ENCODE measurements at regions not wholly inside any gene's neighbourhood (a gene's known extent, or its start where the extent isn't known, plus 50 kb on each side); places are given as distances from the start of the nearest gene placed in this dataset.
"Not testable (repeated sequence)": the region's sequence is repeated elsewhere in the genome, so short reads cannot be mapped to it uniquely, and the experiment has no call there.

DNA sequence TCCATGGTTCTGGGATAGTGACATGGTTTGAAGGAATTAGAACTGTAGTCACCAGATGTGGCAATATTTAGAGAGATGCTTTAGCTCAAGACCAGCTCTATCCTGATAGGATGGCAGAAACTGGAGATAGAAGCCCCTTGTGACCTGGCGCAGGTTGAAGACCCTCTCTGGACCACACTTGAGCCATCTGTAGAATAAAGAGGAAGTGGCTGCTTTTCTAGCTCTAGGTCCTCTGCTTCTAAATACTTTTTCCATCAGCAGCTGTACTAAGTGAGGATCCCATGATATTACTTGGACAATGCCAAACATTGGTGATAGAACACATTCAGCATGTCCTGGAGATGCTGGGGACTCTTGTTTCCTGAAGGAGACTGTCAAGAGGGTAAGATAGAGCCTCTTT lies 172.6 kb downstream of the PDCD6IP start:
- Mint-ChIP-seq H3K27me3 (ENCODE audit: low read depth) (peaks cover 2% of the 10 kb centered on the region), H3K4me3 (ENCODE audit: low read depth) (no peak overlapping the region), H3K36me3 (ENCODE audit: low read depth) (no peaks in the 10 kb centered on the region), H3K4me1 (ENCODE audit: low read depth) (no peaks in the 10 kb centered on the region), H3K27ac (no peak overlapping the region), H3K9me3 (no peaks in the 10 kb centered on the region)
- DNase-seq (ENCODE audit: low spot score), result no peak
- intact Hi-C loops (cut with micrococcal nuclease), result no loop called here

DNA sequence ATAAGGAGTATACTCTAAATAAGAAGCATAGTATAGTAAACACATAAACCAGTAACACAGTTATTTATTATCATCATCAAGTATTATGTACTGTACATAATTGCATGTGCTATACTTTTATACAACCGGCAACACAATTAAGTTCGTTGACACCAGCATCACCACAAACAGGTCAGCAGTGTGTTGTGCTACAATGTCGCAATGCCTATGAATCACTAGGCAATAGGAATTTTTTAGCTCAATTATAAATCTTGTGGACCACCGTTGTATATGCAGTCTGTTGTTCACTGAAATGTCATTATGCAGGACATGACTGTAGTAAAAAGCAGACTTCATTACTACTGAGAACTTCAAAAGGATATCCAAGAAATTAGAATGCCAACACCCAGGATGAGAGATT lies 177.0 kb downstream of the PDCD6IP start:
- no peaks in the 10 kb centered on the region for H3K9me3 Mint-ChIP-seq
- no peak overlapping the region for H3K27ac Mint-ChIP-seq
- no peaks in the 10 kb centered on the region for H3K36me3 Mint-ChIP-seq (ENCODE audit: low read depth)
- no peaks in the 10 kb centered on the region for H3K4me1 Mint-ChIP-seq (ENCODE audit: low read depth)
- intact Hi-C loops (cut with micrococcal nuclease), result no loop called here
- no peak for DNase-seq (ENCODE audit: low spot score)
- H3K27me3 Mint-ChIP-seq (ENCODE audit: low read depth), result peaks cover 2% of the 10 kb centered on the region
- H3K4me3 Mint-ChIP-seq (ENCODE audit: low read depth), result no peak overlapping the region

DNA sequence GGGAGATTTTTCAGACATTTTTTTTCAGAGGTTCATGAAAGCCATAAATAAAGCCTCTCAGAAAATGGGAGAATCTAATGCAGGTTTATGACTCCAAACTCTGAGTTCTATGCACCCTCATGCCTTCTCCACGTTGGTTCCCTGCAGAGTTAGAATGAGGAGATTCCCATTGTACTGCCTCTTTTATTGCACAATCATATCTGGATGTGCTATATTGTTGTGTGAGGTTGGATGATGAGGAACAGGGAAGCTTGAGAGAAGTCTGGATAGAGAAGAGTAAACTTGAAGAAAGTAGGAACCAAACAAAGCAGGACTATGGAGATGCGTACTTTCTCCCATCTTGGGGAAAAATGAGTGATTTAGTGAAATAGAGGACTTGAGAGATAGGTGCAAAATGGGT lies 178.8 kb downstream of the PDCD6IP start:
- H3K9me3 Mint-ChIP-seq, result no peaks in the 10 kb centered on the region
- no peak overlapping the region for H3K27ac Mint-ChIP-seq
- no peaks in the 10 kb centered on the region for H3K4me1 Mint-ChIP-seq (ENCODE audit: low read depth)
- intact Hi-C loops (cut with micrococcal nuclease), result no loop called here
- H3K36me3 Mint-ChIP-seq (ENCODE audit: low read depth), result no peaks in the 10 kb centered on the region
- H3K27me3 Mint-ChIP-seq (ENCODE audit: low read depth), result peaks cover 2% of the 10 kb centered on the region
- no peak for DNase-seq (ENCODE audit: low spot score)
- no peak overlapping the region for H3K4me3 Mint-ChIP-seq (ENCODE audit: low read depth)

DNA sequence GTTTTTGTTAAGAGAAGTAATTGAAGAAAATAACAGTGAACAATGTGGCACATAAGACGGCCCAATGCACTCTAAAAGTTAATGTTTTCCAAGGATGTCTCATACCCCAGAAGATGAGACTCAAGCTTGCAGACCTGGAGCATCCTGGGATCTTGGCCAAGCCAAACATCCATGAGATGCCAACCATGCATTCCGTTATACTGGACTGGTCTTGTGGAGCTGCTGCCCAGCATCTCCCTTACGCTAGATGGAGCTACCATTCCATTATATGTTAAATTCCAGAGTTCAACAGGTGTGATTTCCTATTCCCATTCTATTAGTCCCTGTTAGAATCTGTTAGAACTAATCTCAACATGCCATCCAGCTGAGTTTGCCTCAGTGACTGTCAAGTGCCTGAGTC lies 181.8 kb downstream of the PDCD6IP start:
- intact Hi-C loops (cut with micrococcal nuclease), result no loop called here
- Mint-ChIP-seq H3K36me3 (ENCODE audit: low read depth) (no peaks in the 10 kb centered on the region), H3K4me1 (ENCODE audit: low read depth) (no peaks in the 10 kb centered on the region), H3K27ac (no peak overlapping the region), H3K9me3 (no peaks in the 10 kb centered on the region), H3K4me3 (ENCODE audit: low read depth) (no peak overlapping the region), H3K27me3 (ENCODE audit: low read depth) (no peaks in the 10 kb centered on the region)
- DNase-seq (ENCODE audit: low spot score), result no peak

DNA sequence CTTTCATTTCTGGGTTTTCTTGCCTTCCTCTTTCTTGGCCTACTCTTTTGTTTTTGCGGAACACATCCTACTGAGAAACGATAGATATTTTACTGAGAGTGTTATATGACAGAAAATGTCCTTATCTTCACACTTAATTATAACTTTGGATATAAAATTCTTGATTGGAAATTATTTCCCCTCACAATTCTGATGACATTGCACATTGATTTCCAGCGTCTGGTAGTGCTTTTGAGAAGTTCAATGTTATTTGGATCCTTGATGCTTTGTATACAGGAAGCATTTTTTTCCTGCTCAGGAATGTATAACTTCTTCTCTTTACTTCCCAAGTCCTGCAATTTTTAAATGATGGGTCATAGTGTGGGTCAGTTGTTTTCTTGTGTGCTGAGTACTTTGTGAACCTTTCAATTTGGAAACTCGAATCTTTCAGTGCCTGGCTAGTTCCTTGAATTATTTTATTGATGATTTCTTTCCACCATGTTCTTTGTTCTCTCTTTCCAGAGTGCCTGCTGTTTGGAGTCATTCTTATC lies 183.9 kb downstream of the PDCD6IP start:
- intact Hi-C loops (cut with micrococcal nuclease), result no loop called here
- Mint-ChIP-seq H3K27me3 (ENCODE audit: low read depth) (no peaks in the 10 kb centered on the region), H3K36me3 (ENCODE audit: low read depth) (no peaks in the 10 kb centered on the region), H3K9me3 (no peaks in the 10 kb centered on the region), H3K4me3 (ENCODE audit: low read depth) (no peak overlapping the region), H3K27ac (no peak overlapping the region), H3K4me1 (ENCODE audit: low read depth) (no peaks in the 10 kb centered on the region)
- DNase-seq (ENCODE audit: low spot score), result no peak

DNA sequence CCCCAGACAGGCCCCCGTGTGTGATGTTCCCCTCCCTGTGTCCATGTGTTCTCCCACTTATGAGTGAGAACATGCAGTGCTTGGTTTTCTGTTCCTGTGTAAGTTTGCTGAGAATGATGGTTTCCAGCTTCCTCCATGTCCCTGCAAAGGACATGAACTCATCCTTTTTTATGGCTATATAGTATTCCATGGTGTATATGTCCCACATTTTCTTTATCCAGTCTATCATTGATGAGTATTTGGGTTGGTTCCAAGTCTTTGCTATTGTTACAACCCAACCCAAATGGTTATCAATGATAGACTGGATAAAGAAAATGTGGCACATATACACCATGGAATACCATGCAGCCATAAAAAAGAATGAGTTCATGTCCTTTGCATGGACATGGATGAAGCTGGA lies 184.5 kb downstream of the PDCD6IP start:
- H3K36me3 Mint-ChIP-seq (ENCODE audit: low read depth); intact Hi-C loops (cut with micrococcal nuclease): not testable (repeated sequence)

DNA sequence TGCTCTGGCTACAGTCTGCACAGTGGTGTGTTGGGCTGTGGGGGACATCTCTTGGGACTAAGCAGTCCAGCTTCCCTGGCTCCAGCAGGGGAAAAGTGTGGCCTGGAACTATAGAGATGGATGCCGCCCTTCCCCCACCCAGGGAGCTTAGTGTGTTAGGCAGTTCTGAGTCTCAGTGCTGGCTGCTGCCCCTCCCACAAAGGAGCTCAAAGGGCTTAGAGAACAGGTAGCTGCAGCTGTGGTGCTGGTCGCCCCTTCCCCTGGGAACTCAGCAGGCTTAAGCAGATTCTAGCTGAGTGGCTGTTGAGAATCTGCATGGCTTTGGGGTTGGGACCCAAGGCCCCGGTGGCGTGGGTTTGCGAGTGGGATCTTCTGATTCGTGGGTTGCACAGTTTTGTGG lies 190.8 kb downstream of the PDCD6IP start:
- Mint-ChIP-seq H3K27ac (no peak overlapping the region), H3K27me3 (ENCODE audit: low read depth) (peaks cover 3% of the 10 kb centered on the region), H3K4me1 (ENCODE audit: low read depth) (no peaks in the 10 kb centered on the region), H3K36me3 (ENCODE audit: low read depth) (no peaks in the 10 kb centered on the region), H3K4me3 (ENCODE audit: low read depth) (no peak overlapping the region), H3K9me3 (no peaks in the 10 kb centered on the region)
- intact Hi-C loops (cut with micrococcal nuclease), result no loop called here
- no peak for DNase-seq (ENCODE audit: low spot score)

More for the DNA sequence above, 184.5 kb downstream of the PDCD6IP start:
- not testable (repeated sequence) for H3K27ac Mint-ChIP-seq; H3K9me3 Mint-ChIP-seq; H3K4me3 Mint-ChIP-seq (ENCODE audit: low read depth); H3K27me3 Mint-ChIP-seq (ENCODE audit: low read depth); DNase-seq (ENCODE audit: low spot score); H3K4me1 Mint-ChIP-seq (ENCODE audit: low read depth)

DNA sequence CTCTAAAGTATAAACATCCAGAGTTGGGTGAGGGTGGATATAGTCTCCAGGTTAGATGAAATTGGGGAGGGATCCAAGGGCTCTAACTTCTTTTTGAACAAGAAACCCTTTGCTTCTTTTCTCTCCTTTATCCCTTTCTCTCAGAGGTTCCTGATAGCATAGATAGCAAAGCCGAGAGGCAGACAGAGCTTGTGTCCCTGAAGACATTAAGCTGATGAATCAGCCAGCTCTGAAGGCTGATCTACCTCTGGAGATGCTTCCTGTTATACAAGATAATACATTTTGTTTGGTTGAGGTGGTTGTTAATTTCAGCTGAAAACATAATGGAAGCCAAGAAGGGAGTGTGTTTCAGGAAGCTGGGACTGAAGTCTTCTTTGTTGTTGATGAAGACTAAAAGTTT lies 193.2 kb downstream of the PDCD6IP start:
- Mint-ChIP-seq H3K4me3 (ENCODE audit: low read depth) (no peak overlapping the region), H3K4me1 (ENCODE audit: low read depth) (no peaks in the 10 kb centered on the region), H3K27ac (no peak overlapping the region), H3K9me3 (peaks cover 10% of the 10 kb centered on the region), H3K36me3 (ENCODE audit: low read depth) (no peaks in the 10 kb centered on the region), H3K27me3 (ENCODE audit: low read depth) (peaks cover 3% of the 10 kb centered on the region)
- no peak for DNase-seq (ENCODE audit: low spot score)
- intact Hi-C loops (cut with micrococcal nuclease), result no loop called here

DNA sequence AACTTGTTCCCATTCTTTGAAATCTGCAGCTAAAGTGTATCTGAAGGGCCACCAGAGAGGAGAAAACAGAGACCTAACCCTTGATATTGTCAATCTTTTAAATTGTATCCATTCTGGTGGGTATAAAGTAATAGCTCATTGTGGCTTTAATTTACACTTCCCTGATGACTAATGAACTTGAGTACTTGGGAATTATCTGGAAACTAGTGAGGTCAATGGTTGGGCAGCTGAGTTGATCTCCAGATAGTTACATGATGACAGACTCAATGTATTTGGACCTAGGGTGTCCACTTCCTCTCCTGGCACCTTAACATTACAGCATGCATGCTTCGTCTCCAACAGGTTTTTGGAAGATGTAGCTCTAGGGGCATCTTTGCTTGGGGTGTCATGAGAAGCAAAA lies 195.2 kb downstream of the PDCD6IP start:
- DNase-seq (ENCODE audit: low spot score), result no peak
- H3K4me1 Mint-ChIP-seq (ENCODE audit: low read depth), result no peaks in the 10 kb centered on the region
- no peak overlapping the region for H3K4me3 Mint-ChIP-seq (ENCODE audit: low read depth)
- intact Hi-C loops (cut with micrococcal nuclease), result no loop called here
- H3K9me3 Mint-ChIP-seq, result peaks cover 13% of the 10 kb centered on the region
- peaks cover 3% of the 10 kb centered on the region for H3K27me3 Mint-ChIP-seq (ENCODE audit: low read depth)
- no peaks in the 10 kb centered on the region for H3K36me3 Mint-ChIP-seq (ENCODE audit: low read depth)
- no peak overlapping the region for H3K27ac Mint-ChIP-seq

DNA sequence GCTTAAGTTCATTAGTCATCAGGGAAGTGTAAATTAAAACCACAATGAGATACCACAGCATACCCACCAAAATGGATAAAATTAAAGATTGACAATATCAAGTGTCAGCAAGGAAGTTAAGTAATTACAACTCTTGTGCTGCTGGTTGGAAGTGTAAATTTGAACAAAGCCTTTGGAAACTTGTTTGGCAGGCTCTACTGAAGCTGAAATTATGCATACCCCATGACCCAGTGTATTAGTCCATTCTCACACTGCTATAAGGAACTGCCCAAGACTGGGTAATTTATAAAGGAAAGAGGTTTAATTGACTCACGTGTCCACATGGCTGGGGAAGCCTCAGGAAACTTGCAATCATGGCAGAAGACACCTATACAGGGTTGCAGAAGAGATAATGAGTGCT lies 196.1 kb downstream of the PDCD6IP start:
- Mint-ChIP-seq H3K27ac (no peak overlapping the region), H3K36me3 (ENCODE audit: low read depth) (no peaks in the 10 kb centered on the region), H3K4me3 (ENCODE audit: low read depth) (no peak overlapping the region), H3K9me3 (peaks cover 13% of the 10 kb centered on the region), H3K4me1 (ENCODE audit: low read depth) (no peaks in the 10 kb centered on the region), H3K27me3 (ENCODE audit: low read depth) (peaks cover 2% of the 10 kb centered on the region)
- DNase-seq (ENCODE audit: low spot score), result no peak
- intact Hi-C loops (cut with micrococcal nuclease), result no loop called here

DNA sequence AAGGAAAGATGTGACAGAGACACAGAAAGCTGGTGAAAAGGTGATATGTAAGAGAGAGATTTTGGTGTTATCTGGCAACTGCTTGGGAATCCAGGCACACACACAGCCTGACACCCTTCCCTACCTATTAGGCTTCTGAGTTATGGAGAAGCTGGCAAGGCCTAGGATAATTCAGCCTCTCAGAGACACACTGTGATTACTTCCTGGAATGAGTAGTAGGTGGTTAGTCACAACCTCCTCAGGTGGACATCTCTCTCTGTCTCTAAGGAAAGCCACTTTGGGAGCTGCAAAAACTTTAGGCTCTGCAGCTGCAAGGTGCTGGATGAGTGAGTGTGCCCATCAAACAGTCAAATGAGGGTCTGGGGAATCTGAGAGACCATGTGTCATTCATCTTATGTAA lies 201.9 kb downstream of the PDCD6IP start:
- peaks cover 8% of the 10 kb centered on the region for H3K9me3 Mint-ChIP-seq
- no peak overlapping the region for H3K4me3 Mint-ChIP-seq (ENCODE audit: low read depth)
- H3K36me3 Mint-ChIP-seq (ENCODE audit: low read depth), result no peaks in the 10 kb centered on the region
- peaks cover 4% of the 10 kb centered on the region for H3K27me3 Mint-ChIP-seq (ENCODE audit: low read depth)
- DNase-seq (ENCODE audit: low spot score), result no peak
- no peaks in the 10 kb centered on the region for H3K4me1 Mint-ChIP-seq (ENCODE audit: low read depth)
- intact Hi-C loops (cut with micrococcal nuclease), result no loop called here
- no peak overlapping the region for H3K27ac Mint-ChIP-seq

DNA sequence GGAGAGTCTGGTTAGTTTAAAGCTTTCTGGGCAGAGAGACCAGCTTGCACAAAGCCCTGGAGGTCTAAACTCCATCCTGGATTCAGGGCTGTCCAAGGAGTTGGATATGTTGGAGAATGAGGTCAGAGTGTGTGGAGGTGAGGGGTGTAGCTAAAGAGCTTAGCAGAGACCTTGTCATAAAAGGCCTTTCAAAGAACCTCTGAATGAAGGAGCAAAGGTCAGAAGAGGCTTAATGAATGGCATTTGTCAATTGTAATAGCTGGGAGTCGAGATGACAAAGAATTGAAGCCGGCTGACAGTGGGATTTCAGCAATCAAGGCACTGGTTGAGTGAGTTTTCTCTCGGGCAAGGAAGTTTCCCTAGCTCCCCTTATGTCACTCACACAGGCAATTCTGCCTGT lies 202.6 kb downstream of the PDCD6IP start:
- Mint-ChIP-seq H3K27ac (no peak overlapping the region), H3K4me3 (ENCODE audit: low read depth) (no peak overlapping the region), H3K36me3 (ENCODE audit: low read depth) (no peaks in the 10 kb centered on the region), H3K9me3 (peaks cover 8% of the 10 kb centered on the region), H3K4me1 (ENCODE audit: low read depth) (no peaks in the 10 kb centered on the region), H3K27me3 (ENCODE audit: low read depth) (peaks cover 5% of the 10 kb centered on the region)
- intact Hi-C loops (cut with micrococcal nuclease), result no loop called here
- no peak for DNase-seq (ENCODE audit: low spot score)

DNA sequence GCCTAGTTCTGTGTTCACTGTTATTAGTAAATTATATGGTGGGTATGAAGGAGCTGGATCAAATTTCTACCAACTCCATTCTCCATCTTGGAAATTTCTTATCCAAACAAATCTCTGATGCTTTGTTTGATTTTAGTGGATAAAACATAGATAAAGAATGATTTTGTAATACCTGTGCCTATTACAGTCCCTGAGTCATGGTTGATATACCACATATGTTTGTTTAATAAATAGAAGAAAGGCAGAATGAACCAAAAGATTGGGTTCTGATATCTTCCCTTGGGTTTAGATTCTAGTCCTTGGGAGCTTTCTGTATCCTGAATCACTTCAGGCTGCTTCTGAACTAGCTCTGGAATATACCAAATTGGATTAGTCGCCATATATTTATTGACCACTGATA lies 203.6 kb downstream of the PDCD6IP start:
- DNase-seq (ENCODE audit: low spot score), result no peak
- H3K27me3 Mint-ChIP-seq (ENCODE audit: low read depth), result peaks cover 5% of the 10 kb centered on the region

DNA sequence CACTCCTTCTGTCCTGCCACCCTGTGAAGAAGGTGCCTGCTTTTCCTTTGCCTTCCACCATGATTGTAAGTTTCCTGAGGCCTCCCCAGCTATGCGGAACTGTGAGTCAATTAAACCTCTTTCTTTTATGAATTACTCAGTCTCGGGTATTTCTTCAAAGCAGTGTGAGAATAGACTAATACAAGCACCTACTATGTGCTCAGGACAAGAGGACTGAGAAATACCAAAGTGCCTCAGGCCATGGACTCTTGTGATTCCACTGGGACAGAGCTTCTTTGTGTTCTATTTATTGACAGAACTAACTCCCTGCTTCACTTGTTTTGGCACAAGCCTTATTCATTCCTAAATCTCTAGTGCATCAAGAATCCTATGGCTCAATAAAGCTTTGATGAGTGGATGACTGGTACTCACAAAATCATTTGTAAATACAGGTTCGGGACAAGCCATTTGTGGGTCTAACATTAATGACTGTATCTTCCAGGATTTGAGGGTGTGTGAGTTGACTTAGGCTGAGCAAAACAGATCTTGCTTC lies 204.2 kb downstream of the PDCD6IP start:
- intact Hi-C loops (cut with micrococcal nuclease), result no loop called here
- H3K9me3 Mint-ChIP-seq, result no peaks in the 10 kb centered on the region
- H3K4me1 Mint-ChIP-seq (ENCODE audit: low read depth), result no peaks in the 10 kb centered on the region
- no peak overlapping the region for H3K27ac Mint-ChIP-seq
- H3K27me3 Mint-ChIP-seq (ENCODE audit: low read depth), result peaks cover 5% of the 10 kb centered on the region
- no peak overlapping the region for H3K4me3 Mint-ChIP-seq (ENCODE audit: low read depth)
- H3K36me3 Mint-ChIP-seq (ENCODE audit: low read depth), result no peaks in the 10 kb centered on the region
- DNase-seq (ENCODE audit: low spot score), result no peak

More for the DNA sequence above, 203.6 kb downstream of the PDCD6IP start:
- intact Hi-C loops (cut with micrococcal nuclease), result no loop called here
- H3K4me3 Mint-ChIP-seq (ENCODE audit: low read depth), result no peak overlapping the region
- no peak overlapping the region for H3K27ac Mint-ChIP-seq
- no peaks in the 10 kb centered on the region for H3K36me3 Mint-ChIP-seq (ENCODE audit: low read depth)
- no peaks in the 10 kb centered on the region for H3K4me1 Mint-ChIP-seq (ENCODE audit: low read depth)
- no peaks in the 10 kb centered on the region for H3K9me3 Mint-ChIP-seq

Data from activated T-helper 2 cell treated with anti-CD3 and anti-CD28 coated beads, Interferon-gamma antibody, Interleukin-2, Interleukin-4, amounts not matched to agents 10 μg/mL and 5 μg/mL and 100 μg/mL, durations not matched to agents 14 hours and 24 hours and 36 hours (primary cell).